ENCODE measurements at regions not wholly inside any gene's neighbourhood (a gene's known extent, or its start where the extent isn't known, plus 50 kb on each side); places are given as distances from the start of the nearest gene placed in this dataset.

- H3K4me2 ChIP-seq (ENCODE audit: insufficient read depth, low read length) = no peak overlapping the region
- peaks cover 12% of the 10 kb centered on the region for H3K4me1 ChIP-seq (ENCODE audit: insufficient read depth, low read length)
- no peak overlapping the region for H2AFZ ChIP-seq (ENCODE audit: low read length)
- H3K27me3 ChIP-seq (ENCODE audit: insufficient read depth, low read length) = no peaks in the 10 kb centered on the region
- no peak overlapping the region for H3K4me3 ChIP-seq (ENCODE audit: insufficient read depth, low read length)
- H4K20me1 ChIP-seq (ENCODE audit: insufficient read depth, low read length) = no peaks in the 10 kb centered on the region
- no peak for DNase-seq (ENCODE audit: insufficient read length, low spot score, missing footprints)
- no peaks in the 10 kb centered on the region for H3K79me2 ChIP-seq (ENCODE audit: insufficient read depth, low read length)
- no peak overlapping the region for H3K27ac ChIP-seq (ENCODE audit: low read depth, low read length)
- no peaks in the 10 kb centered on the region for H3K9me3 ChIP-seq (ENCODE audit: low read depth, low read length)
- no peak for TF ChIP-seq CTCF (IDR thresholded peaks at IDR 0.05; ENCODE audit: extremely low read depth, low read depth, low read length)
- no peaks in the 10 kb centered on the region for H3K36me3 ChIP-seq (ENCODE audit: insufficient read depth, low read length)
These were observed 674.1 kb downstream of the NR2F1-AS1 start for GRCh38 chr5:92906798-92907376.

- no peak overlapping the region for H3K27ac ChIP-seq (ENCODE audit: low read depth, low read length)
- no peak for DNase-seq (ENCODE audit: insufficient read length, low spot score, missing footprints)
- no peaks in the 10 kb centered on the region for H3K79me2 ChIP-seq (ENCODE audit: insufficient read depth, low read length)
- peak overlapping the region; percentile 30 for H3K4me2 ChIP-seq (ENCODE audit: insufficient read depth, low read length)
- H4K20me1 ChIP-seq (ENCODE audit: insufficient read depth, low read length) = no peaks in the 10 kb centered on the region
- peaks cover 12% of the 10 kb centered on the region for H3K4me1 ChIP-seq (ENCODE audit: insufficient read depth, low read length)
- H2AFZ ChIP-seq (ENCODE audit: low read length) = peak overlapping the region; percentile 71
- no peaks in the 10 kb centered on the region for H3K36me3 ChIP-seq (ENCODE audit: insufficient read depth, low read length)
- no peak for TF ChIP-seq CTCF (IDR thresholded peaks at IDR 0.05; ENCODE audit: extremely low read depth, low read depth, low read length)
- no peaks in the 10 kb centered on the region for H3K27me3 ChIP-seq (ENCODE audit: insufficient read depth, low read length)
- no peak overlapping the region for H3K4me3 ChIP-seq (ENCODE audit: insufficient read depth, low read length)
- H3K9me3 ChIP-seq (ENCODE audit: low read depth, low read length) = no peaks in the 10 kb centered on the region
These were observed 677.0 kb downstream of the NR2F1-AS1 start for GRCh38 chr5:92904021-92904420.

- Histone ChIP-seq H3K79me2 (ENCODE audit: insufficient read depth, low read length) (no peaks in the 10 kb centered on the region), H3K4me1 (ENCODE audit: insufficient read depth, low read length) (no peaks in the 10 kb centered on the region), H3K36me3 (ENCODE audit: insufficient read depth, low read length) (no peaks in the 10 kb centered on the region), H3K27me3 (ENCODE audit: insufficient read depth, low read length) (no peaks in the 10 kb centered on the region), H3K4me3 (ENCODE audit: insufficient read depth, low read length) (no peak overlapping the region), H4K20me1 (ENCODE audit: insufficient read depth, low read length) (no peaks in the 10 kb centered on the region), H2AFZ (ENCODE audit: low read length) (no peak overlapping the region), H3K27ac (ENCODE audit: low read depth, low read length) (no peak overlapping the region), H3K9me3 (ENCODE audit: low read depth, low read length) (no peaks in the 10 kb centered on the region), H3K4me2 (ENCODE audit: insufficient read depth, low read length) (no peak overlapping the region)
- DNase-seq (ENCODE audit: insufficient read length, low spot score, missing footprints) = no peak
- no peak for TF ChIP-seq CTCF (IDR thresholded peaks at IDR 0.05; ENCODE audit: extremely low read depth, low read depth, low read length)
These were observed 681.4 kb downstream of the NR2F1-AS1 start for GRCh38 chr5:92899611-92900010.

GRCh38 chr5:92896722-92897121 lies 684.3 kb downstream of the NR2F1-AS1 start:
- no peak overlapping the region for H2AFZ ChIP-seq (ENCODE audit: low read length)
- no peaks in the 10 kb centered on the region for H3K4me1 ChIP-seq (ENCODE audit: insufficient read depth, low read length)
- no peaks in the 10 kb centered on the region for H3K36me3 ChIP-seq (ENCODE audit: insufficient read depth, low read length)
- no peak overlapping the region for H3K4me2 ChIP-seq (ENCODE audit: insufficient read depth, low read length)
- no peak overlapping the region for H3K4me3 ChIP-seq (ENCODE audit: insufficient read depth, low read length)
- no peaks in the 10 kb centered on the region for H3K79me2 ChIP-seq (ENCODE audit: insufficient read depth, low read length)
- no peaks in the 10 kb centered on the region for H3K9me3 ChIP-seq (ENCODE audit: low read depth, low read length)
- no peaks in the 10 kb centered on the region for H4K20me1 ChIP-seq (ENCODE audit: insufficient read depth, low read length)
- no peak for TF ChIP-seq CTCF (IDR thresholded peaks at IDR 0.05; ENCODE audit: extremely low read depth, low read depth, low read length)
- DNase-seq (ENCODE audit: insufficient read length, low spot score, missing footprints) = no peak
- H3K27me3 ChIP-seq (ENCODE audit: insufficient read depth, low read length) = no peaks in the 10 kb centered on the region
- H3K27ac ChIP-seq (ENCODE audit: low read depth, low read length) = no peak overlapping the region
